Kidney epithelial cell (primary cell): ENCODE measurements at regions not wholly inside any gene's neighbourhood (a gene's known extent, or its start where the extent isn't known, plus 50 kb on each side); places are given as distances from the start of the nearest gene placed in this dataset.
"Not testable (repeated sequence)": the region's sequence is repeated elsewhere in the genome, so short reads cannot be mapped to it uniquely, and the experiment has no call there.

Experiments
- DNase-seq: peaks from one replicate; pipeline ENCODE4 v3.0.0-alpha.2; 2010; ENCODE audit warnings: low read depth
- H3K27me3 ChIP-seq: 2 replicates; pipeline ENCODE4 v1.6.0; 2011; ENCODE audit warnings: low read length; ENCODE audit not compliant: control insufficient read depth, insufficient read depth
- H3K36me3 ChIP-seq: 2 replicates; pipeline ENCODE4 v1.5.1; 2011; ENCODE audit warnings: low read length; ENCODE audit not compliant: control insufficient read depth, insufficient read depth
- H3K4me3 ChIP-seq: 2 replicates; pipeline ENCODE4 v1.5.1; 2011; ENCODE audit warnings: low read depth, mild to moderate bottlenecking, control low read depth, low read length
- CTCF ChIP-seq: IDR thresholded peaks from 2 replicates; pipeline ENCODE4 v1.5.1; 2011; ENCODE audit warnings: mild to moderate bottlenecking, moderate library complexity, low read length, control low read depth, inconsistent platforms; ENCODE audit not compliant: insufficient read depth, poor library complexity, severe bottlenecking

- TF ChIP-seq CTCF, result no peak
- H3K36me3 ChIP-seq, result no peaks in the 10 kb centered on the region
- peak overlapping the region; percentile 80 for H3K4me3 ChIP-seq
- H3K27me3 ChIP-seq, result no peaks in the 10 kb centered on the region
- DNase-seq, result no peak
These were observed 93.8 kb upstream of the PLEKHM1 start for GRCh38 chr17:45584092-45585036.

DNA sequence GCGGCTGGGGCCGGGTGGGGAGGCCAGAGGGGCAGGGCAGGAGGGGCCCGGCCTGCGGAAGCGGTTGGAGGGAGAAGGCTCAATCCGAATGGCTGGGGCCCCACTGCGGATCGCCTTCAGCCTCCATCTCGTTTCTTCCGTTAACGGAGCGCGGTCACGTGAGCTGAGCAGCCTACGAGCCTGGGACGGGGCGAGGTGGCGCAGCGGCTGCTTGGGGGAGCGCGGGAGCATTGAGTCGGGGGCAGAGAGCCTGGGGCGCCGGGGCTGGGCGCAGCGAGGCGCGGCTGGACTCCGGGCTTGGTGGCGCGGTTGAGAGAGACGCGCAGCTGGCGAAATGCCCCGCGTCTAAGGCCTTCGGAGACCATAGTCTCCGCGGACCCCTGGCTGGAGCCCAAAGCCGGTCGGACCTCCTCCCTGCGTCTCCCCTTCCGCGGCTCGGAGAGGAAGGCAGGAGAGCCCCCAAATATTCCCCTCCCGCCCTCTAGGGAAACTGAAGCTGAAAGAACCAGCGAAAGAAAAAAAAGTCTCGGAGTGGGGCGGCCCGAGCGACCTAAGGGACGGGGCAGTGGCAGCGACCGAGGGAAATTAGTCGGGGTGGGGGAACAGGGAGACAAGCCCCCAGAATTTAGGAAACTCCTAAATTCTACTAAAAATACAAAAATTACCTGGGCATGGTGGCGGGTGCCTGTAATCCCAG, 94.7 kb upstream of the PLEKHM1 start:
- not testable (repeated sequence) for H3K27me3 ChIP-seq, H3K36me3 ChIP-seq, DNase-seq
- H3K4me3 ChIP-seq, result peak overlapping the region; percentile 80

DNA sequence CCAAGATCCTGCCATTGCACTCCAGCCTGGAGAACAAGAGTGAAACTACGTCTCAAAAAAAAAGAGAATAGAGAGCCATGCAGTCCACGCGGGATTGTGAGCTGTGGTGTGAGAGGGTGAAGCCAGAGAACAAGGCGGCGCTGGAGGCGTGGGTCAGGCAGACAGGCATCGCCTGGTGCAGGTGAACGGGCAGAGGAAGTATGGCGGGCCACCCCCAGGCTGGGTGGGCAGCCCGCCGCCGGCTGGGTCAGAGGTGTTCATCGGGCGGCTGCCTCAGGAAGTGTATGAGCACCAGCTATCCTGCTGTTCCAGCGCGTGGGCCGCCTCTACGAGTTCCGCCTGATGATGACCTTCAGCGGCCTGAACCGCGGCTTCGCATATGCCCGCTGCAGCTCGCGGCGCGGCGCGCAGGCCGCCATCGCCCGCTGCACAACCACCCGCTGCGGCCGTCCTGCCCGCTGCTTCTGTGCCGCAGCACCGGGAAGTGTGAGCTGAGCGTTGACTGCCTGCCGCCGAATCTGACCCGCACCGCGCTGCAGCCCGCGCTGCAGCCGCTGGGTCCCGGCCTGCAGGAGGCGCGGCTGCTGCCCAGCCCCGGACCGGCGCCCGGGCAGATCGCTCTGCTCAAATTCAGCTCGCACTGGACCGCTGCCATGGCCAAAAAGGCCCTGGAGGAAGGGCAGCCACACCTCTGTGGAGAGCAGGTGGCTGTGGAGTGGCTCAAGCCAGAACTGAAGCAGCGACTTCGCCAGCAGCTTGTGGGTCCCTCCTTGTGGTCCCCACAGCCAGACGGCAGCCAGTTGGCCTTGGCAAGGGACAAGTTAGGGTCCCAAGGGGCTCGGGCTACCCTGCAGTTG, 95.5 kb upstream of the PLEKHM1 start:
- not testable (repeated sequence) for DNase-seq, H3K36me3 ChIP-seq, H3K27me3 ChIP-seq
- H3K4me3 ChIP-seq, result peak overlapping the region; percentile 80

DNA sequence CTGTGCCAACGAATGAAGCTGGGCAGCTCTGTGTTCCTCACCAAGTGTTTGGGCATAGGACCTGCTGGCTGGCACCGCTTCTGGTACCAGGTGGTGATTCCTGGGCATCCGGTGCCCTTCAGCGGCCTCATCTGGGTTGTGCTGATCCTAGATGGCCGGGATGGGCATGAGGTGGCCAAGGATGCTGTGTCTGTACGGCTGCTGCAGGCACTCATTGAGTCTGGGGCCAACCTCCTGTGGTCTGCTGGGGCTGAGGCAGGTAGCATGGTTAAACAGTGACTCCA, 96.1 kb upstream of the PLEKHM1 start:
- H3K36me3 ChIP-seq, DNase-seq, H3K4me3 ChIP-seq, H3K27me3 ChIP-seq: not testable (repeated sequence)

- not testable (repeated sequence) for DNase-seq, H3K27me3 ChIP-seq, H3K36me3 ChIP-seq, H3K4me3 ChIP-seq
- peak; percentile 66 for TF ChIP-seq CTCF
These were observed 102.0 kb upstream of the PLEKHM1 start for GRCh38 chr17:45592433-45592923.

- DNase-seq, H3K36me3 ChIP-seq, H3K27me3 ChIP-seq, H3K4me3 ChIP-seq: not testable (repeated sequence)
These were observed 105.8 kb upstream of the PLEKHM1 start for GRCh38 chr17:45596347-45596746.

- not testable (repeated sequence) for H3K4me3 ChIP-seq, H3K27me3 ChIP-seq, H3K36me3 ChIP-seq, DNase-seq
These were observed 109.8 kb upstream of the PLEKHM1 start for GRCh38 chr17:45600052-45601012.

GRCh38 chr17:45601013-45601412, 110.5 kb upstream of the PLEKHM1 start:
- H3K27me3 ChIP-seq, H3K36me3 ChIP-seq, DNase-seq, H3K4me3 ChIP-seq: not testable (repeated sequence)

GRCh38 chr17:45601605-45602539, 111.4 kb upstream of the PLEKHM1 start:
- not testable (repeated sequence) for H3K4me3 ChIP-seq, H3K27me3 ChIP-seq, H3K36me3 ChIP-seq, DNase-seq

GRCh38 chr17:45605751-45606150, 115.2 kb upstream of the PLEKHM1 start:
- not testable (repeated sequence) for H3K27me3 ChIP-seq, H3K4me3 ChIP-seq, H3K36me3 ChIP-seq, DNase-seq
